ENCODE measurements at regions not wholly inside any gene's neighbourhood (a gene's known extent, or its start where the extent isn't known, plus 50 kb on each side); places are given as distances from the start of the nearest gene placed in this dataset.
A peak's percentile ranks its signal among the peaks of the same experiment; 100 is the strongest.

DNA sequence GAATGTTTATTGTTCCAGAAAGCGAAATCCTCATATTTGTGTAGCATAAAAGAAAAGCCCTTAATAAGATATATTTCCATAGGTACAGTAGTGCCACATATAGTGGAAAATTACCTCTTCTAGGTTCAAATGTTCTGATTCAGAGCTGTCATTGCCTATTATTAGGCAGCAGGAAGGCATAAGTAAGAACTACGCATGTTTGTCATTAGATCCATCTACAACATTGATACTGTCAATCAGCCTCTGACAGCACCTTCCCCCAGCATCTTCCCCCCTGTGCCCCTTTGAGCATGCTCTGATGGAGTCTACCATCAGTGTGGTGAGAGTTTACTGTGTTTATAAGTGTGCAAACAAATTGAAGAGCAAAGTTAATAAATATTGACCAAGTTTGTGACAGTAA lies 816.1 kb downstream of the TLE4 start:
- Histone ChIP-seq H3K9me3 (no peaks in the 10 kb centered on the region), H3K27ac (no peak overlapping the region), H3K4me1 (no peaks in the 10 kb centered on the region), H3K36me3 (no peaks in the 10 kb centered on the region), H3K4me3 (no peak overlapping the region), H3K27me3 (no peaks in the 10 kb centered on the region)
- DNase-seq: no peak
- TF ChIP-seq, protein P1, sequence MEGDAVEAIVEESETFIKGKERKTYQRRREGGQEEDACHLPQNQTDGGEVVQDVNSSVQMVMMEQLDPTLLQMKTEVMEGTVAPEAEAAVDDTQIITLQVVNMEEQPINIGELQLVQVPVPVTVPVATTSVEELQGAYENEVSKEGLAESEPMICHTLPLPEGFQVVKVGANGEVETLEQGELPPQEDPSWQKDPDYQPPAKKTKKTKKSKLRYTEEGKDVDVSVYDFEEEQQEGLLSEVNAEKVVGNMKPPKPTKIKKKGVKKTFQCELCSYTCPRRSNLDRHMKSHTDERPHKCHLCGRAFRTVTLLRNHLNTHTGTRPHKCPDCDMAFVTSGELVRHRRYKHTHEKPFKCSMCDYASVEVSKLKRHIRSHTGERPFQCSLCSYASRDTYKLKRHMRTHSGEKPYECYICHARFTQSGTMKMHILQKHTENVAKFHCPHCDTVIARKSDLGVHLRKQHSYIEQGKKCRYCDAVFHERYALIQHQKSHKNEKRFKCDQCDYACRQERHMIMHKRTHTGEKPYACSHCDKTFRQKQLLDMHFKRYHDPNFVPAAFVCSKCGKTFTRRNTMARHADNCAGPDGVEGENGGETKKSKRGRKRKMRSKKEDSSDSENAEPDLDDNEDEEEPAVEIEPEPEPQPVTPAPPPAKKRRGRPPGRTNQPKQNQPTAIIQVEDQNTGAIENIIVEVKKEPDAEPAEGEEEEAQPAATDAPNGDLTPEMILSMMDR (IDR thresholded peaks at IDR 0.05): no peak
- TF ChIP-seq POLR2A (IDR thresholded peaks at IDR 0.05) (no peak), POLR2AphosphoS5 (IDR thresholded peaks at IDR 0.05) (no peak)
- 76 to 92% methylated on average over 2 of the region's 2 CpGs for WGBS, 2 donors
- intact Hi-C loops (cut with DNase I): no loop called here

DNA sequence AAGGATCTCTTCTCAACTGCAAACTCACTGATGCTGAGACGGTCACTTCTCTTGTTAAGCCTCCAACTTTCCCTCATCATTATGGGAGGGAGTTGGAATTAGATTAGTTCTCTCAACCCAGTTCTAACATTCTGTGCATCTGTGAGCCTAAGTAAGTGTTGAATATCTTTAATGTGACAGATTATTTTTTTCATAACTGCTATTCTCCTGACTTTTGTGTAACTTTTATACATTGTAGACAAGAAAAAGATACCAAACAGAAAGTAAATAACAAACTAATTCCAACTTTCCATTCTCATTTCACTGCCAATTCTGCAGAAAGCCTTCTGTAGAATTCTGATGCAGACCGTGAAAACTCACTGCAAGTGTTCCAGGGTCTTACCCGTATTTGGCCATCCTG lies 813.5 kb downstream of the TLE4 start:
- TF ChIP-seq, protein P1 (IDR thresholded peaks at IDR 0.05): no peak
- TF ChIP-seq EP300 (IDR thresholded peaks at IDR 0.05): no peak
- no peak for DNase-seq
- no peaks in the 10 kb centered on the region for H3K27me3 ChIP-seq
- H3K4me3 ChIP-seq: no peak overlapping the region
- H3K27ac ChIP-seq: no peak overlapping the region
- H3K9me3 ChIP-seq: no peaks in the 10 kb centered on the region
- H3K36me3 ChIP-seq: no peaks in the 10 kb centered on the region
- intact Hi-C loops (cut with DNase I): no loop called here
- 69 to 78% methylated on average over 3 of the region's 3 CpGs for WGBS, 2 donors
- peaks cover 0 to 13% (median 11%) of the 10 kb centered on the region in 4 donors for H3K4me1 ChIP-seq

DNA sequence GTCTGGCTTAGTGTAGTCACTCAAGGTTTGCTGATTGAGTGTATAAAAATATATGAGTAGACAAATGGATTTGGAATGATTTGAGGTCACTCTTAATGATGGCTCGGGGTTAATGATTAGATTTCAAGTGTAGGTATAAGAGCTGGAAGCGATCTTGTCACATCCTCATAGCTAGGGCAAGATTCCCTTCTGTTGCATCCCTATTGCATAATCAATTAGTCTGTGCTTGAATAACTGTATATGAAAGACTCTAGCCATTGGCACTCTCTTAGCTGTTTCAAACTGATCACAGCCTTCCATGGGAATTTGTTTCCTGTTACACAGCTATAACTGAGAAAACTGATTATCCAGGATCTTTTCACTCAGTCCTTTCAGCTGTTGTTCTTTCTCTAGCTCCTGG lies 811.6 kb downstream of the TLE4 start:
- H3K27ac ChIP-seq: no peak overlapping the region
- H3K9me3 ChIP-seq: no peaks in the 10 kb centered on the region
- no peaks in the 10 kb centered on the region for H3K36me3 ChIP-seq
- intact Hi-C loops (cut with DNase I): no loop called here
- TF ChIP-seq EP300 (IDR thresholded peaks at IDR 0.05) (no peak), POLR2A (IDR thresholded peaks at IDR 0.05) (no peak), POLR2AphosphoS5 (IDR thresholded peaks at IDR 0.05) (no peak)
- TF ChIP-seq, protein P1 (IDR thresholded peaks at IDR 0.05): no peak
- WGBS, 2 donors: 59 to 74% methylated on average over 2 of the region's 2 CpGs
- H3K4me3 ChIP-seq: no peak overlapping the region
- no peak for DNase-seq
- peaks cover 0 to 19% (median 13%) of the 10 kb centered on the region in 4 donors for H3K4me1 ChIP-seq
- H3K27me3 ChIP-seq: no peaks in the 10 kb centered on the region

DNA sequence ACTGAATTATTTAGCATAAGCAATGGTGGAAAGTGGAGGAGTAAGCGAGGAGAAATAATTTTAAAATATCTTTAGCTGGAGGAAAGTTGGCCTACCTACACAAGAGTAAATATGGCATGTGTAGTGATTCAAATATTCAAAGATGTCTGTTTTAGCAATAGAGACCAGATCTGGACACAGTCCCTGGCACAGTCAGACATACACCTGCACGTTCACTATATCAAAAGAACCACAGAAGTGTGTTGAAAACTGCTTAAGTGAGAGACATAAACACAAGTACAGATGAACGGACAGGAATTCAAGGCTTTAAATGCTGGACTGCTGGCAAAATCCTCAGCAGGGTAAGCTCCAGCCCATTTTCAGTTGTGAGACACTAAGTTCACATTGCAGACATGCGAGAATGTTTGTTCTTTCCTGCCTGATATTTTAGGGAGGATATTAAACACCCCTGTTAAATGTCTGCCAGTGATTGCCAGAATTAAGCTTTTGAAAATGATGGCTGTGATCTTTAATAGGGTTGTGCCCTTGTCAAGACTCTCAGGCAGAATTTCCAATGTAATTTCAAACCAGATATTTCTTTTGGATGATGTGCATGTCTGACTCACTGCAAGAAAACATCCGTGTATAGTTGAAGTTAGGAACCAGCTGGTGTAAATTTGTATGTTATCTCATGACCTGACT lies 810.6 kb downstream of the TLE4 start:
- intact Hi-C loops (cut with DNase I): no loop called here
- H3K4me1 ChIP-seq: peaks cover 0 to 24% (median 17%) of the 10 kb centered on the region in 4 donors
- no peaks in the 10 kb centered on the region for H3K9me3 ChIP-seq
- no peaks in the 10 kb centered on the region for H3K27me3 ChIP-seq
- no peak overlapping the region for H3K4me3 ChIP-seq
- no peaks in the 10 kb centered on the region for H3K36me3 ChIP-seq
- H3K27ac ChIP-seq: peak overlapping the region in 3 of 4 donors; percentile 2 to 42 (median 21)
- DNase-seq: no peak
- 63 to 75% methylated on average over 5 of the region's 5 CpGs for WGBS, 2 donors
- TF ChIP-seq POLR2AphosphoS5 (IDR thresholded peaks at IDR 0.05): peak in 3 of 4 donors; percentile 19 to 88 (median 74)
- TF ChIP-seq POLR2A (IDR thresholded peaks at IDR 0.05): no peak
- no peak for TF ChIP-seq EP300 (IDR thresholded peaks at IDR 0.05)

DNA sequence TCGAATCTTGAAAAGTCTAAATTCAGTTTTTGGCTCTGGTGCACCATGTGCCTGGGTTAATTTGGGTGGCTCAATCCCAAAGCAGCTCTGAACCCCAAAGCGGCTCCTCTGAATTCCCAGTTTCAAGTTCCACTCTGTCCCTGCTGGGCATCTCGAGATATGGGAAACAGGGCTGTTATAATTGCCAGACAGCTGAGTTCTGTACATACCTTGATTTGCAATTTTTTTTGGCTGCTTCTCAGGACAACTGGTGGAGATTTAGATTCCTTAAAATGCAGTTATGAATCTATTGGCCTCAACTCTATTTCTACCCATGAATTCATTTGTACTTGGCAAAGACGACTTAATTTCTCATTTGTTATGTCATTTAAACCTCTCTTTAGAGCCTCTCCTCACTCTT lies 808.5 kb downstream of the TLE4 start:
- TF ChIP-seq POLR2A (IDR thresholded peaks at IDR 0.05): no peak
- TF ChIP-seq POLR2AphosphoS5 (IDR thresholded peaks at IDR 0.05): no peak
- H3K4me1 ChIP-seq: peaks cover 0 to 44% (median 34%) of the 10 kb centered on the region in 4 donors
- no peak overlapping the region for H3K27ac ChIP-seq
- 79 to 85% methylated on average over 4 of the region's 4 CpGs for WGBS, 2 donors
- H3K9me3 ChIP-seq: no peaks in the 10 kb centered on the region
- H3K4me3 ChIP-seq: no peak overlapping the region
- no peaks in the 10 kb centered on the region for H3K36me3 ChIP-seq
- no peak for DNase-seq
- no peaks in the 10 kb centered on the region for H3K27me3 ChIP-seq
- intact Hi-C loops (cut with DNase I): no loop called here

Data from sigmoid colon (tissue), 6 donors.